B cell (primary cell): ENCODE measurements at regions not wholly inside any gene's neighbourhood (a gene's known extent, or its start where the extent isn't known, plus 50 kb on each side); places are given as distances from the start of the nearest gene placed in this dataset.

Experiments used
- EZH2 ChIP-seq: IDR thresholded peaks from 2 replicates; pipeline ENCODE4 v1.6.1; 2012; ENCODE audit warnings: borderline replicate concordance, low read depth, mild to moderate bottlenecking, moderate library complexity, low read length; ENCODE audit not compliant: insufficient read depth, poor library complexity, severe bottlenecking
- TF ChIP-seq, protein P1 (sequence below): fragments of 200-600 bp; IDR thresholded peaks from one replicate; pipeline ENCODE4 v1.8.0; 2022; ENCODE audit warnings: antibody characterized with exemption, mild to moderate bottlenecking

DNA sequence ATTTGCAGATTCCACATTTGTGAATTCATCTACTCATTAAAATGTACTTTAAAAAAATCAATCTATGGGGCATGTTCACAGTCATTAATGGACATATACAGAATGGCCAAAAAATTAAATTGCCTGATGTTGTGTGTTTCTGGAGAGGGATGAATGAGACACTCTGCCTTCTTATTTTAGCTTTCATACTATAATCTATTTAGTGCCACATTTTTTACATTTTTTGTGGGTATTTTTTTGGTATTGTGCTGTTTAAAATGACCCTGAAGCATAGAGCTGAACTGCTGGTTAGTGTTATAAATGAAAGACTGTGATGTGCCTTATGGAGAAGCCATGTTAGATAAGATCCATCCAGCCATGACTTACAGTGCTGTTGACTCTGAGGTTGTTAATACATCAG is 961.8 kb upstream of the LRRN3 start:
- TF ChIP-seq, protein P1, sequence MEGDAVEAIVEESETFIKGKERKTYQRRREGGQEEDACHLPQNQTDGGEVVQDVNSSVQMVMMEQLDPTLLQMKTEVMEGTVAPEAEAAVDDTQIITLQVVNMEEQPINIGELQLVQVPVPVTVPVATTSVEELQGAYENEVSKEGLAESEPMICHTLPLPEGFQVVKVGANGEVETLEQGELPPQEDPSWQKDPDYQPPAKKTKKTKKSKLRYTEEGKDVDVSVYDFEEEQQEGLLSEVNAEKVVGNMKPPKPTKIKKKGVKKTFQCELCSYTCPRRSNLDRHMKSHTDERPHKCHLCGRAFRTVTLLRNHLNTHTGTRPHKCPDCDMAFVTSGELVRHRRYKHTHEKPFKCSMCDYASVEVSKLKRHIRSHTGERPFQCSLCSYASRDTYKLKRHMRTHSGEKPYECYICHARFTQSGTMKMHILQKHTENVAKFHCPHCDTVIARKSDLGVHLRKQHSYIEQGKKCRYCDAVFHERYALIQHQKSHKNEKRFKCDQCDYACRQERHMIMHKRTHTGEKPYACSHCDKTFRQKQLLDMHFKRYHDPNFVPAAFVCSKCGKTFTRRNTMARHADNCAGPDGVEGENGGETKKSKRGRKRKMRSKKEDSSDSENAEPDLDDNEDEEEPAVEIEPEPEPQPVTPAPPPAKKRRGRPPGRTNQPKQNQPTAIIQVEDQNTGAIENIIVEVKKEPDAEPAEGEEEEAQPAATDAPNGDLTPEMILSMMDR, result no peak
- no peak for TF ChIP-seq EZH2
